ENCODE measurements at regions not wholly inside any gene's neighbourhood (a gene's known extent, or its start where the extent isn't known, plus 50 kb on each side); places are given as distances from the start of the nearest gene placed in this dataset.

GRCh38 chr2:443741-444140 lies 155.8 kb upstream of the ALKAL2 start:
- TF ChIP-seq, protein P1, sequence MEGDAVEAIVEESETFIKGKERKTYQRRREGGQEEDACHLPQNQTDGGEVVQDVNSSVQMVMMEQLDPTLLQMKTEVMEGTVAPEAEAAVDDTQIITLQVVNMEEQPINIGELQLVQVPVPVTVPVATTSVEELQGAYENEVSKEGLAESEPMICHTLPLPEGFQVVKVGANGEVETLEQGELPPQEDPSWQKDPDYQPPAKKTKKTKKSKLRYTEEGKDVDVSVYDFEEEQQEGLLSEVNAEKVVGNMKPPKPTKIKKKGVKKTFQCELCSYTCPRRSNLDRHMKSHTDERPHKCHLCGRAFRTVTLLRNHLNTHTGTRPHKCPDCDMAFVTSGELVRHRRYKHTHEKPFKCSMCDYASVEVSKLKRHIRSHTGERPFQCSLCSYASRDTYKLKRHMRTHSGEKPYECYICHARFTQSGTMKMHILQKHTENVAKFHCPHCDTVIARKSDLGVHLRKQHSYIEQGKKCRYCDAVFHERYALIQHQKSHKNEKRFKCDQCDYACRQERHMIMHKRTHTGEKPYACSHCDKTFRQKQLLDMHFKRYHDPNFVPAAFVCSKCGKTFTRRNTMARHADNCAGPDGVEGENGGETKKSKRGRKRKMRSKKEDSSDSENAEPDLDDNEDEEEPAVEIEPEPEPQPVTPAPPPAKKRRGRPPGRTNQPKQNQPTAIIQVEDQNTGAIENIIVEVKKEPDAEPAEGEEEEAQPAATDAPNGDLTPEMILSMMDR (IDR thresholded peaks at IDR 0.05; ENCODE audit: low read depth, low read length), result no peak
- TF ChIP-seq EZH2phosphoT487 (IDR thresholded peaks at IDR 0.05; ENCODE audit: low read depth), result no peak

Data from OCI-LY3 (cell line).